Bronchial epithelial cell (primary cell): ENCODE measurements at regions not wholly inside any gene's neighbourhood (a gene's known extent, or its start where the extent isn't known, plus 50 kb on each side); places are given as distances from the start of the nearest gene placed in this dataset.

ENCODE experiments used
- DNase-seq: peaks from one replicate; pipeline ENCODE4 v3.0.0-alpha.2; 2010; ENCODE audit warnings: low read depth
- FAIRE-seq: peaks from 2 replicates; lab custom pipeline; 2011; peaks lifted over from hg19 to GRCh38; lab: Jason Lieb, UNC
- H3K27me3 ChIP-seq: 2 replicates; pipeline ENCODE4 v1.5.1; 2011; ENCODE audit warnings: low read length; ENCODE audit not compliant: control insufficient read depth, insufficient read depth
- H3K36me3 ChIP-seq: 2 replicates; pipeline ENCODE4 v1.5.1; 2011; ENCODE audit warnings: low read length; ENCODE audit not compliant: control insufficient read depth, insufficient read depth
- H3K4me3 ChIP-seq: 2 replicates; pipeline ENCODE4 v1.5.1; 2011; ENCODE audit warnings: mild to moderate bottlenecking, low read depth, low read length, control low read depth
- TF ChIP-seq, protein P1 (sequence below): IDR thresholded peaks from 2 replicates; pipeline ENCODE4 v1.5.1; 2011; ENCODE audit warnings: mild to moderate bottlenecking, moderate library complexity, low read length, control low read depth, inconsistent platforms; ENCODE audit not compliant: insufficient read depth, severe bottlenecking

DNA sequence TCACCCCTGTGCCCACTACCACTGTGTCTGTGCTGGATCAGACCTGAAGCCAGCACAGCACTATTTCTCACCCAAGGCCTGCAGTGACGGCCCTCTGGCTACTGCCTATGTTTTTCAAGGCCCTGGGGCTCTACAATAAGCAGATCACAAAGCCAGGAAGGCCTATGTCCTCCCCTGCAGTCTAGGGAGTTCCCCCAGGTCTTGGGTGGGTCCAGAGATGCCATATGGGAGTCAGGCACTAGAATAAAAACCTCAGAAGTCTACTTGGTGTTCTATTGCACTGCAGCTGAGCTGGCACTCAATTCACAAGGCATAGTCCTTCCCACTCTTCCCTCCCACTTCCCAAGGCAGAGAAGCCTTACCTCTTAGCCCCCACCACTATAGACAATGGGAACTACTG is 107.1 kb downstream of the FBXO4 start:
- FAIRE-seq: no peak
- DNase-seq: no peak

DNA sequence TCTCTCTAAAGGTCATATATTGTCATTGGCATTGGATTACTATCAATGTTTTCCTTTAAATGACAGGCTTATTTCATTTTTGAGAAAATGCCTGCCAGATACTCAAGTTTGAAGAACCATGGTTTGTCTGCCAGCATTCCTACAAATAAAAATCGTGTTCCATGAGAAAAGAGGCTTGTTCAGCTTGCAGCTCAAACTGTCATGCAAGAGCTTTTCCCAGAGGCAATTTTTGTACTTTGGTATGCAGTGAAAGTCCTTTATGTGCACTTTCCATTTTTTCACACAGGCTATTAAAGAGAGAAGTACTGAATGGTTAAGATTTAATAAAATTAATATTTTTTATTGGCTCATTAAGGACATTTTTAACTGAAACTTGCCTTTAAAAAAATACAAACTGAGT is 110.4 kb downstream of the FBXO4 start:
- FAIRE-seq (no peak), DNase-seq (no peak)
- TF ChIP-seq, protein P1, sequence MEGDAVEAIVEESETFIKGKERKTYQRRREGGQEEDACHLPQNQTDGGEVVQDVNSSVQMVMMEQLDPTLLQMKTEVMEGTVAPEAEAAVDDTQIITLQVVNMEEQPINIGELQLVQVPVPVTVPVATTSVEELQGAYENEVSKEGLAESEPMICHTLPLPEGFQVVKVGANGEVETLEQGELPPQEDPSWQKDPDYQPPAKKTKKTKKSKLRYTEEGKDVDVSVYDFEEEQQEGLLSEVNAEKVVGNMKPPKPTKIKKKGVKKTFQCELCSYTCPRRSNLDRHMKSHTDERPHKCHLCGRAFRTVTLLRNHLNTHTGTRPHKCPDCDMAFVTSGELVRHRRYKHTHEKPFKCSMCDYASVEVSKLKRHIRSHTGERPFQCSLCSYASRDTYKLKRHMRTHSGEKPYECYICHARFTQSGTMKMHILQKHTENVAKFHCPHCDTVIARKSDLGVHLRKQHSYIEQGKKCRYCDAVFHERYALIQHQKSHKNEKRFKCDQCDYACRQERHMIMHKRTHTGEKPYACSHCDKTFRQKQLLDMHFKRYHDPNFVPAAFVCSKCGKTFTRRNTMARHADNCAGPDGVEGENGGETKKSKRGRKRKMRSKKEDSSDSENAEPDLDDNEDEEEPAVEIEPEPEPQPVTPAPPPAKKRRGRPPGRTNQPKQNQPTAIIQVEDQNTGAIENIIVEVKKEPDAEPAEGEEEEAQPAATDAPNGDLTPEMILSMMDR: no peak
- no peaks in the 10 kb centered on the region for H3K36me3 ChIP-seq
- no peaks in the 10 kb centered on the region for H3K27me3 ChIP-seq
- H3K4me3 ChIP-seq: no peak overlapping the region

More for the DNA sequence above, 107.1 kb downstream of the FBXO4 start:
- TF ChIP-seq, protein P1: no peak
- Histone ChIP-seq H3K4me3 (no peak overlapping the region), H3K27me3 (no peaks in the 10 kb centered on the region), H3K36me3 (no peaks in the 10 kb centered on the region)

DNA sequence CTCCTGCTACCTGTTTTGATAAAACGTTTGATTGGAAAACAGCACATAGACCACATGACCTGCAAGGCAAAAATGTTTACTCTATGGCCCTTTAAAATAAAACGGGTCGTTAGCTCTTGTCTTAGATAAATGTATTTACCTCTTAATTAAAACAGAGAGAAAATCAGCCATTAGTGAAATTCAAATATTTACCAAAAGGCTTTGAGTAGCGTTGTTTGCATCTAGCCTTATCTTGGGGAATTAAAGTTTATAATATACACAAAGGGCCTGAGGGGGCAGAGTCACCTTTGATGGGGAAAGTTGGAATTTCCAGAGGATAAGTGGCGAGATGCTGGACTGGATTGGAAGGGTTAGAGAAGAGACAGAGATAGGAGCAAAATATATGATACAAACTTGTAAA is 111.3 kb downstream of the FBXO4 start:
- DNase-seq (no peak), FAIRE-seq (no peak)
- Histone ChIP-seq H3K27me3 (no peaks in the 10 kb centered on the region), H3K36me3 (no peaks in the 10 kb centered on the region), H3K4me3 (no peak overlapping the region)
- TF ChIP-seq, protein P1: no peak

DNA sequence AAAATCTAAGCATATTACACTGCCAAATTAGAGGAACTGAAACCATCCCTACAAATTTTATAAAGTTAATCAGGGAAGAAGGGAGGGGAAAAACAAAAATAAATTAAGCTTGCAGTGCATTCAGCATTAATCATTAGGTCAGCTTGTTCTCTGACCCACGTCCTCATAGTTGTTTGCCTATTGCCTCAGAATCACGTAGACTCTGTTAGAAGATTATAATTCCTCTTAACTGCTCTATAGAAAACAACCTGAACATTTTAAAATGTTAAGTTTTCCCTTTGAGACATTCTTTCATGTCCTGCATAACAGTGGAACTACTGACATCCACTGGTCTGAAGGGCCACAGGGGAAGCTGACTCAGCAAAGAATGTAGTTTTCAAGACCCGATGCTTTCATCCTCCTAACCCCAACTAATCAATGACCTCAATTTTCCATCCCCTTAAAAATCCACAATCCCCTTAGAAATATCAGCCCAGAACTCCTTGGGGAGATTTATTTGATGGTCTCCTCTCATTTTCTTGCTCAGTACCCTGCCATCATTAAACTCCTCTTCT is 112.4 kb downstream of the FBXO4 start:
- Histone ChIP-seq H3K27me3 (no peaks in the 10 kb centered on the region), H3K36me3 (no peaks in the 10 kb centered on the region), H3K4me3 (no peak overlapping the region)
- DNase-seq (no peak), FAIRE-seq (no peak)
- TF ChIP-seq, protein P1: no peak

DNA sequence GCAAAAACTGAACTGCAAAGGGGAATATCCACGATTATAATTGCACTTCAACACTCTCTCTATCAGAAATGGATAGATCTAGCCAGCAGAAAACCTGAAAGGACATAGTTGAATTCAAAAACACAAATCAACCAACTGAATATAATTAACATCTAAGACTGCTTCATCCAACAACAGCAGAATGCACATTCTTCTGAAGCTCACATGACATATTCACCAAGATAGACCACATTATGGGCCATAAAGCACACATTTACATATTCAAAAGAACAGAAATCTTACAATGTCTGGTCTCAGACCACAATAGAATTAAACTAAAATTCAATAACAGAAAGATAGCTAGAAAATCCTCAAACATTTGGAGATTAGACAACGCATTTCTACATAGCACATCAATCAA is 118.3 kb downstream of the FBXO4 start:
- no peak for DNase-seq
- TF ChIP-seq, protein P1: no peak
- Histone ChIP-seq H3K36me3 (no peaks in the 10 kb centered on the region), H3K4me3 (no peak overlapping the region), H3K27me3 (no peaks in the 10 kb centered on the region)
- no peak for FAIRE-seq

DNA sequence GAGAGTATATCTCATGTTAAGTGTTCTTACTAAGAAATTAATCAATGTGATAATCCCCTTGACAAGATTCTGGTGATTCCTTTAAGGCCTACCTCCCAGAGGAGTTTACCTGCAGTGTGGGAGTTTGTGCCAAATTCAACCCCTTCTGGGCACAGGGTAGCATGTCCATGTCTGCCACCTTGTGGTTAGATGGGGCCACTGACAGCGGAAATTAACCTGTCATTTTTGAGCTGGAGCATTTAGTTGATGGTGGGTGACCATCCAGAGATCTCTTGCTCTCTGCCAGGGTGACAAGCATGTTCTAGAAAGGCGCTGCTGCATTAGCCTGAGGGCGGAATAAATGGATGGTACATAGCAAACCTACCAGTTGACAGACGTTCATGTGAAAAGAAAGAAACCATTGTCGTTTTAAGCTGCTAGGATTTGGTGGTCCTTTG is 132.2 kb downstream of the FBXO4 start:
- peak; percentile 18 for FAIRE-seq
- Histone ChIP-seq H3K4me3 (no peak overlapping the region), H3K27me3 (no peaks in the 10 kb centered on the region), H3K36me3 (no peaks in the 10 kb centered on the region)
- TF ChIP-seq, protein P1: peak; percentile 79
- peak; percentile 56 for DNase-seq
